ENCODE measurements at regions not wholly inside any gene's neighbourhood (a gene's known extent, or its start where the extent isn't known, plus 50 kb on each side); places are given as distances from the start of the nearest gene placed in this dataset.
"Not testable (repeated sequence)": the region's sequence is repeated elsewhere in the genome, so short reads cannot be mapped to it uniquely, and the experiment has no call there.

- no peak overlapping the region for H3K27ac ChIP-seq
- DNase-seq: no peak
- no peak for TF ChIP-seq CTCF (IDR thresholded peaks at IDR 0.05; ENCODE audit: low read depth, low read length, missing control alignments)
- H3K4me3 ChIP-seq (ENCODE audit: low read depth, low read length): no peak overlapping the region
- in situ Hi-C loops (cut with HindIII; ENCODE audit: low pct_ligation_motif_present, low sequenced_read_pairs): no loop called here
- no peaks in the 10 kb centered on the region for H3K27me3 ChIP-seq (replicated peaks)
- H3K36me3 ChIP-seq (replicated peaks): no peaks in the 10 kb centered on the region
Observed at GRCh38 chr4:60485276-60485675, 714.9 kb upstream of the ADGRL3 start.

- in situ Hi-C loops (cut with HindIII; ENCODE audit: low pct_ligation_motif_present, low sequenced_read_pairs); H3K27me3 ChIP-seq (replicated peaks); H3K4me3 ChIP-seq (ENCODE audit: low read depth, low read length); H3K36me3 ChIP-seq (replicated peaks); H3K27ac ChIP-seq; DNase-seq: not testable (repeated sequence)
Observed at GRCh38 chr4:60487118-60487761, 712.9 kb upstream of the ADGRL3 start.

- in situ Hi-C loops (cut with HindIII; ENCODE audit: low pct_ligation_motif_present, low sequenced_read_pairs): no loop called here
Observed at GRCh38 chr4:60500810-60501209, 699.3 kb upstream of the ADGRL3 start.

GRCh38 chr4:60502733-60503132 lies 697.4 kb upstream of the ADGRL3 start:
- no peak for DNase-seq
- no peak overlapping the region for H3K4me3 ChIP-seq (ENCODE audit: low read depth, low read length)
- no peak overlapping the region for H3K27ac ChIP-seq
- in situ Hi-C loops (cut with HindIII; ENCODE audit: low pct_ligation_motif_present, low sequenced_read_pairs): no loop called here
- H3K36me3 ChIP-seq (replicated peaks): no peaks in the 10 kb centered on the region
- H3K27me3 ChIP-seq (replicated peaks): no peaks in the 10 kb centered on the region
- TF ChIP-seq CTCF (IDR thresholded peaks at IDR 0.05; ENCODE audit: low read depth, low read length, missing control alignments): no peak

More at GRCh38 chr4:60500810-60501209, 699.3 kb upstream of the ADGRL3 start:
- no peak for TF ChIP-seq CTCF (IDR thresholded peaks at IDR 0.05; ENCODE audit: low read depth, low read length, missing control alignments)
- H3K36me3 ChIP-seq (replicated peaks): no peaks in the 10 kb centered on the region
- H3K27ac ChIP-seq: no peak overlapping the region
- H3K4me3 ChIP-seq (ENCODE audit: low read depth, low read length): no peak overlapping the region
- H3K27me3 ChIP-seq (replicated peaks): no peaks in the 10 kb centered on the region
- DNase-seq: no peak

GRCh38 chr4:60506061-60506460 lies 694.1 kb upstream of the ADGRL3 start:
- no peak overlapping the region for H3K27ac ChIP-seq
- no peak for DNase-seq
- in situ Hi-C loops (cut with HindIII; ENCODE audit: low pct_ligation_motif_present, low sequenced_read_pairs): no loop called here
- no peaks in the 10 kb centered on the region for H3K36me3 ChIP-seq (replicated peaks)
- no peaks in the 10 kb centered on the region for H3K27me3 ChIP-seq (replicated peaks)
- no peak for TF ChIP-seq CTCF (IDR thresholded peaks at IDR 0.05; ENCODE audit: low read depth, low read length, missing control alignments)
- no peak overlapping the region for H3K4me3 ChIP-seq (ENCODE audit: low read depth, low read length)

- H3K27ac ChIP-seq: no peak overlapping the region
- no peak for DNase-seq
- TF ChIP-seq CTCF (IDR thresholded peaks at IDR 0.05; ENCODE audit: low read depth, low read length, missing control alignments): no peak
- H3K36me3 ChIP-seq (replicated peaks): no peaks in the 10 kb centered on the region
- in situ Hi-C loops (cut with HindIII; ENCODE audit: low pct_ligation_motif_present, low sequenced_read_pairs): no loop called here
- no peaks in the 10 kb centered on the region for H3K27me3 ChIP-seq (replicated peaks)
- no peak overlapping the region for H3K4me3 ChIP-seq (ENCODE audit: low read depth, low read length)
Observed at GRCh38 chr4:60522265-60522664, 677.9 kb upstream of the ADGRL3 start.
